Lower leg skin (tissue), 3 donors: ENCODE measurements at regions not wholly inside any gene's neighbourhood (a gene's known extent, or its start where the extent isn't known, plus 50 kb on each side); places are given as distances from the start of the nearest gene placed in this dataset.

Experiments used
- CTCF ChIP-seq, 3 donors: fragments of 450-650 bp; IDR thresholded peaks; one replicate each; pipeline ENCODE4 v1.5.1; 2016; ENCODE audit warnings: antibody characterized with exemption in 3 of 3, mild to moderate bottlenecking in 3 of 3, moderate library complexity in 2 of 3
- POLR2A ChIP-seq, 2 donors: fragments of 450-650 bp; IDR thresholded peaks; one replicate each; pipeline ENCODE4 v1.6.1; 2016 to 2017; ENCODE audit warnings: antibody characterized with exemption in 2 of 2, mild to moderate bottlenecking in 1 of 2, moderate library complexity in 1 of 2

GRCh38 chr13:88544836-88545235, 873.7 kb downstream of the SLITRK5 start:
- TF ChIP-seq CTCF (IDR thresholded peaks at IDR 0.05), result no peak
- no peak for TF ChIP-seq POLR2A (IDR thresholded peaks at IDR 0.05)
